MCF 10A (cell line): ENCODE measurements at regions not wholly inside any gene's neighbourhood (a gene's known extent, or its start where the extent isn't known, plus 50 kb on each side); places are given as distances from the start of the nearest gene placed in this dataset.
A peak's percentile ranks its signal among the peaks of the same experiment; 100 is the strongest.

Experiments used
- BruUV-seq: library from RNA; stranded (reverse); fragments of 400-500 nt; replicated peaks from 2 replicates; lab custom pipeline; 2021; lab: Mats Ljungman, UMichigan
- CTCF ChIA-PET: fragments of 300-600 bp; sonication (Branson Sonifier 250); formaldehyde crosslinking; extraction: SDS; loops from one replicate; lab custom pipeline; 2021; ENCODE audit warnings: antibody characterized with exemption, inconsistent platforms; lab: Yijun Ruan, JAX
- POLR2A ChIA-PET: fragments of 300-600, 350-650 bp; sonication (Branson Sonifier 250); formaldehyde crosslinking; extraction: SDS; loops from one replicate; lab custom pipeline; 2020; ENCODE audit warnings: antibody characterized with exemption, inconsistent platforms; lab: Yijun Ruan, JAX
- DNase-seq: peaks from one replicate; pipeline ENCODE4 v3.0.0-alpha.2; 2018; ENCODE audit not compliant: unreplicated experiment
- H3K27ac Mint-ChIP-seq: one replicate; pipeline ENCODE4 v1.8.0; 2022; ENCODE audit warnings: mild to moderate bottlenecking, low read depth, mixed read lengths; ENCODE audit not compliant: unreplicated experiment
- H3K27me3 Mint-ChIP-seq: one replicate; pipeline ENCODE4 v1.8.0; 2022; ENCODE audit warnings: mixed read lengths; ENCODE audit not compliant: insufficient read depth, unreplicated experiment
- H3K36me3 Mint-ChIP-seq: one replicate; pipeline ENCODE4 v1.8.0; 2022; ENCODE audit warnings: mild to moderate bottlenecking, moderate library complexity, mixed read lengths; ENCODE audit not compliant: insufficient read depth, unreplicated experiment
- H3K4me1 Mint-ChIP-seq: one replicate; pipeline ENCODE4 v1.8.0; 2022; ENCODE audit warnings: mixed read lengths; ENCODE audit not compliant: insufficient read depth, unreplicated experiment
- H3K4me3 Mint-ChIP-seq: one replicate; pipeline ENCODE4 v1.8.0; 2022; ENCODE audit warnings: mild to moderate bottlenecking, moderate library complexity, mixed read lengths; ENCODE audit not compliant: unreplicated experiment
- H3K9me3 Mint-ChIP-seq: one replicate; pipeline ENCODE4 v1.8.0; 2022; ENCODE audit warnings: mixed read lengths; ENCODE audit not compliant: unreplicated experiment
- CTCF ChIP-seq: fragments of 200-600 bp; IDR thresholded peaks from one replicate; pipeline ENCODE4 v1.8.0; 2022; ENCODE audit warnings: antibody characterized with exemption, mild to moderate bottlenecking; ENCODE audit not compliant: unreplicated experiment
- intact Hi-C: fragments of 100-400 bp; cut with micrococcal nuclease; formaldehyde crosslinking; loops from 2 replicates; pipeline ENCODE4 v1.14.1; 2022

DNA sequence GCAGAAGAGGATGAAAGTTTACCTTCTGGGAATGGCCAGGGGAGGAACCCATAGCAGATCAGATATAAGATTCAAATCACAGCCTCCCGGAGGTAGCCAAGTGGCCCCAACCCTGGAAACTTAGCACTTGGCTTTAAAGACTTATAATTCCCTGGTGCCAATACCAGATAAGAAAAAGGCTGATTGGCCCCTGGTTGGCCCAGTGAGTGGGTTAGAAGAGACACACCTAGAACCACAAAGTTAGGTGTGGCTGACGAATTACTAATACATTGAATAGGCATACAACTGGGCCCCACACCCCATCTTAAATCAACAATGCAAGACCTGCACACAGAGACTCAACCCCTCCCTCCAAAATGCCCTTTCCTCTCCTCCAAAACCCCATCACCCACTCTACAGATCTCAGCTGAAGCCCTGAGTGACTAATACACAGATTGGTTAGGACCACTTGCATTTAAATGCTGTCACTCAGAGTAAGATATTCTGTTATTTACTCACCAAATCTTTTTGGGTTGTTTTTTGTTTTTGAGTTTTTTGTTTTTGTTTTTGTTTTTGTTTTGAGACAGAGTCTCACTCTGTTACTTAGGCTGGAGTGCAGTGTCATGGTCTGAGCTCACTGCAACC is 315.4 kb upstream of the JARID2 start:
- Mint-ChIP-seq H3K36me3 (no peaks in the 10 kb centered on the region), H3K27ac (no peak overlapping the region), H3K4me3 (no peak overlapping the region), H3K9me3 (no peaks in the 10 kb centered on the region), H3K27me3 (no peaks in the 10 kb centered on the region), H3K4me1 (peaks cover 10% of the 10 kb centered on the region)
- ChIA-PET CTCF (interaction anchor here (0.7 kb wide), 1 partner anchor 552 kb away, joined by 5 read pairs; no protein-coding TSS in a partner anchor), POLR2A (no interaction called here)
- DNase-seq = peak; percentile 8
- TF ChIP-seq CTCF = no peak
- no TSS peak for BruUV-seq
- intact Hi-C loops = no loop called here

- intact Hi-C loops = no loop called here
- Mint-ChIP-seq H3K4me3 (no peak overlapping the region), H3K27ac (no peak overlapping the region), H3K27me3 (no peaks in the 10 kb centered on the region), H3K9me3 (no peaks in the 10 kb centered on the region), H3K4me1 (peaks cover 10% of the 10 kb centered on the region), H3K36me3 (no peaks in the 10 kb centered on the region)
- POLR2A ChIA-PET = no interaction called here
- no peak for TF ChIP-seq CTCF
- BruUV-seq = no TSS peak
- DNase-seq = no peak
- CTCF ChIA-PET = no interaction called here
Observed at GRCh38 chr6:14932485-14933182, 313.2 kb upstream of the JARID2 start.

GRCh38 chr6:14933183-14933544 is 312.7 kb upstream of the JARID2 start:
- no peak for TF ChIP-seq CTCF
- BruUV-seq = no TSS peak
- Mint-ChIP-seq H3K27ac (no peak overlapping the region), H3K4me1 (peaks cover 10% of the 10 kb centered on the region), H3K4me3 (no peak overlapping the region), H3K9me3 (no peaks in the 10 kb centered on the region), H3K36me3 (no peaks in the 10 kb centered on the region), H3K27me3 (no peaks in the 10 kb centered on the region)
- ChIA-PET CTCF (interaction anchor here (0.6 kb wide), 1 partner anchor 1883 kb away, joined by 3 read pairs; no protein-coding TSS in a partner anchor), POLR2A (no interaction called here)
- DNase-seq = no peak
- intact Hi-C loops = no loop called here

DNA sequence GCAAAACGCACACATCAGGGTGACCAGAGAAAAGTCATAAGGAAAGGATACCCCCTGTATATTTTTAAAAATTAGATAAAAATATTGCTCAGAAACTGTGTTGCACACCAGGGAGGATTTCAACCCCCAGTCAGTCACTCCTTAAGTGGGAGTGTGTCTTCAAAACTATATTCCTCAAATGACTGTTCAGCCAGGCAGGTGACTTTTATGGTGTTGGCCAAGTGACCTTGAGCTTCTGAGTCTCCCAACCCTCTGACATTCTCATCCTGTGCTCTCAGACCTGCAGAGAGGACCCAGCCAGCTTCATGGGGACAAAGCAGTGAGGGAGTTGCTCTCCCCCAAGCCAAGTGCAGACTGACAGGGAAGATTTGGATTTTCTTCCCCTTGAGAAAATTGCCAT is 311.9 kb upstream of the JARID2 start:
- Mint-ChIP-seq H3K27ac (no peak overlapping the region), H3K36me3 (no peaks in the 10 kb centered on the region), H3K4me1 (peaks cover 10% of the 10 kb centered on the region), H3K4me3 (no peak overlapping the region), H3K27me3 (no peaks in the 10 kb centered on the region), H3K9me3 (no peaks in the 10 kb centered on the region)
- CTCF ChIA-PET = no interaction called here
- no peak for TF ChIP-seq CTCF
- POLR2A ChIA-PET = interaction anchor here (0.6 kb wide), 1 partner anchor 272 kb away, joined by 4 read pairs; no protein-coding TSS in a partner anchor
- BruUV-seq = no TSS peak
- DNase-seq = no peak
- intact Hi-C loops = no loop called here
